ENCODE measurements at regions not wholly inside any gene's neighbourhood (a gene's known extent, or its start where the extent isn't known, plus 50 kb on each side); places are given as distances from the start of the nearest gene placed in this dataset.

DNA sequence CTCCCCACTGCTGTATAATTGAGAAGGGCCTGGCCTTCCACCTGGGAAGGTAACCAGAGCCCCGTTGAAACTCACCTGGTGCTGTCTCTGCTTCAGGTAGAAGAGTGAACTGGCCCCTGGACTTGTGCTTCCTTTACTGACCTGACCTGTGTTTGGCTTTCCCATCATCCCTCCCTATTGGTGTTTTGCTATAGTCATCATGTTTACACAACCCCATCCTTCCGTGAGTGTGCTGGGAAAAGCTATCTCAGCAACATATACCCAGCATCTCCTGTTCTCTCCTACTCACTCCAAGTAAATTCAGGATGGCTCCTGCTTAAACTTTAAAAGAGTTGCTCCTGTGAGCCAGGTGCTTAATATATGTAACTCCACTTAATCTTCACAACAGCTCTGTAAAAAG, 77.2 kb upstream of the TSC22D2 start:
- Histone ChIP-seq H4K8ac (ENCODE audit: low read depth in 2 of 2, low read length in 2 of 2) (no peak overlapping the region), H3K4ac (ENCODE audit: low read depth, low read length) (no peak overlapping the region), H2BK5ac (ENCODE audit: low read depth, low read length, poor library complexity, severe bottlenecking) (no peak overlapping the region)

More for the DNA sequence above, 77.2 kb upstream of the TSC22D2 start:
- no peak overlapping the region for H3K4me2 ChIP-seq (ENCODE audit: low read depth, low read length)
- ATAC-seq (ENCODE audit: low read depth): no peak
- H4K20me1 ChIP-seq (ENCODE audit: insufficient read depth, low read length): no peaks in the 10 kb centered on the region
- no peaks in the 10 kb centered on the region for H3K9me3 ChIP-seq (ENCODE audit: control insufficient read depth, insufficient read depth, low read length)
- TF ChIP-seq BHLHE40 (IDR thresholded peaks at IDR 0.05; ENCODE audit: low read depth, low read length) (no peak), RAD21 (IDR thresholded peaks at IDR 0.05; ENCODE audit: low read length) (no peak), MAFK (IDR thresholded peaks at IDR 0.05; ENCODE audit: low read depth, low read length) (peak; percentile 41; the same call in 1 of the 2 replicates), NFE2L2 (IDR thresholded peaks at IDR 0.05; ENCODE audit: low read depth, low read length) (no peak)
- no peak overlapping the region for H3K23ac ChIP-seq (ENCODE audit: low read depth, low read length)
- H2AFZ ChIP-seq (replicated peaks; ENCODE audit: low read length, poor library complexity): no peak overlapping the region
- ChIA-PET POLR2A (ENCODE audit: unreplicated experiment) (no interaction called here), CTCF (no interaction called here)
- no CpG with 5 or more reads among the region's 2 CpGs for WGBS, 2 experiments (ENCODE audit: extremely low coverage in 2 of 2, insufficient read length in 1 of 2)
- H3K56ac ChIP-seq (ENCODE audit: extremely low read depth, insufficient read depth, low read length): no peak overlapping the region
- no peak overlapping the region for H2BK15ac ChIP-seq (ENCODE audit: low read depth, low read length)
- H3K36me3 ChIP-seq (ENCODE audit: control insufficient read depth, insufficient read depth, low read length): no peaks in the 10 kb centered on the region
- no peak for DNase-seq
- no peak overlapping the region for H2AK5ac ChIP-seq (ENCODE audit: low read depth, low read length)
- no peak overlapping the region for H3K9ac ChIP-seq (ENCODE audit: low read depth, low read length)
- no peaks in the 10 kb centered on the region; the same call in 1 of the 2 replicates for H3K27me3 ChIP-seq (ENCODE audit: control insufficient read depth, insufficient read depth, low read length)
- H2BK120ac ChIP-seq (ENCODE audit: low read depth, low read length): no peak overlapping the region
- in situ Hi-C loops (cut with MboI; ENCODE audit: low sequenced_read_pairs): no loop called here
- no peak overlapping the region for H2BK20ac ChIP-seq (ENCODE audit: low read depth, low read length)
- dilution Hi-C loops (cut with HindIII; ENCODE audit: low sequenced_read_pairs, unreplicated experiment): no loop called here
- no TSS peak for BruUV-seq (replicated peaks)
- no peak overlapping the region for H2AK9ac ChIP-seq (replicated peaks; ENCODE audit: low read depth, low read length, poor library complexity)
- no peaks in the 10 kb centered on the region for H3K79me1 ChIP-seq (ENCODE audit: low read depth in 1 of 2, low read length in 2 of 2)
- no peak overlapping the region for H3K18ac ChIP-seq (ENCODE audit: low read depth, low read length)
- no peaks in the 10 kb centered on the region for H3K9me1 ChIP-seq (ENCODE audit: insufficient read depth, low read length)
- peaks cover 2% of the 10 kb centered on the region; the same call in 1 of the 2 replicates for H3K4me1 ChIP-seq (ENCODE audit: control insufficient read depth, insufficient read depth, low read length)
- no peak overlapping the region for H3K27ac ChIP-seq (ENCODE audit: insufficient read depth, low read length)
- no peak overlapping the region for H4K91ac ChIP-seq (ENCODE audit: insufficient read depth, low read depth, low read length)
- no peak overlapping the region for H3K14ac ChIP-seq (replicated peaks; ENCODE audit: low read depth, low read length)
- no peak overlapping the region for H4K5ac ChIP-seq (ENCODE audit: low read depth, low read length)
- H3K4me3 ChIP-seq (ENCODE audit: insufficient read depth, low read depth, low read length): no peak overlapping the region
- intact Hi-C loops (cut with micrococcal nuclease): no loop called here

All from IMR-90 (cell line).